SK-N-SH treated with all-trans-retinoic acid at 6 μM for 48 hours (cell line): ENCODE measurements at regions not wholly inside any gene's neighbourhood (a gene's known extent, or its start where the extent isn't known, plus 50 kb on each side); places are given as distances from the start of the nearest gene placed in this dataset.

ENCODE experiments used
- BACH2 ChIP-seq: fragments of 250-450 bp; sonication (Bioruptor Pico); IDR thresholded peaks from 2 replicates; pipeline ENCODE4 v1.9.0; 2021; ENCODE audit warnings: mild to moderate bottlenecking, borderline replicate concordance
- SNAI2 ChIP-seq: fragments of 250-450 bp; sonication (Bioruptor Pico); IDR thresholded peaks from 2 replicates; pipeline ENCODE4 v1.5.0; 2020; ENCODE audit warnings: mild to moderate bottlenecking, moderate library complexity

GRCh38 chr6:114844359-114844758 is 501.5 kb upstream of the HS3ST5 start:
- no peak for TF ChIP-seq SNAI2
- TF ChIP-seq BACH2 (CRISPR knock-in tag) = no peak
